AG04449 (cell line): ENCODE measurements at regions not wholly inside any gene's neighbourhood (a gene's known extent, or its start where the extent isn't known, plus 50 kb on each side); places are given as distances from the start of the nearest gene placed in this dataset.

Experiments used
- CTCF ChIA-PET: fragments of 350-600 bp; formaldehyde crosslinking; extraction: SDS; loops from one replicate; lab custom pipeline; 2021; ENCODE audit warnings: antibody characterized with exemption; lab: Yijun Ruan, JAX
- POLR2A ChIA-PET: fragments of 400-600, 350-600 bp; formaldehyde crosslinking; extraction: SDS; loops from one replicate; lab custom pipeline; 2020; ENCODE audit warnings: antibody characterized with exemption, inconsistent platforms; lab: Yijun Ruan, JAX
- DNase-seq: peaks from one replicate; pipeline ENCODE4 v3.0.0-alpha.2; 2010; ENCODE audit warnings: low read depth, low spot score
- H3K4me3 ChIP-seq: 2 replicates; pipeline ENCODE4 v1.5.1; 2011; ENCODE audit warnings: low read depth, mild to moderate bottlenecking, control low read depth, low read length
- TF ChIP-seq, protein P1 (sequence below): IDR thresholded peaks from one replicate; pipeline ENCODE4 v1.5.1; 2011; ENCODE audit warnings: mild to moderate bottlenecking, moderate library complexity, low read length, control low read depth, inconsistent platforms; ENCODE audit not compliant: insufficient read depth; ENCODE audit errors: missing control alignments

DNA sequence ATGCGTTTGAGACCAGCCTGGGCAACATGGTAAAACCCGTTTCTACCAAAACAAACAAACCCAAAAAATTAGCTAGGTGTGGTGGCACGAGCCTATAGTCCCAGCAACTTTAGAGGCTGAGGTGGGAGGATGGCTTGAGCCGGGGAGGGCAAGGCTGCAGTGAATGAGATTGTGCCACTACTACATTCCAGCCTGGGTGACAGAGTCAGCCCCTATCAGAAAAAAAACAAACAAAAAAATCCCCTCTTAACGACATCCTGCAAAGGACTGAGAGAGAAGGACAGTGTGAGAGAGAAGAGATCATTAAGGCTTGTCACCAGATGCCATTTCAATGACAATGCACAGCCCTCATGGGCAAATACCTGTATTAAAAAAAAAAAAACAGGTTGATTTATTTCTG, 266.7 kb upstream of the ATP10A start:
- ChIA-PET CTCF (no interaction called here), POLR2A (no interaction called here)
- TF ChIP-seq, protein P1, sequence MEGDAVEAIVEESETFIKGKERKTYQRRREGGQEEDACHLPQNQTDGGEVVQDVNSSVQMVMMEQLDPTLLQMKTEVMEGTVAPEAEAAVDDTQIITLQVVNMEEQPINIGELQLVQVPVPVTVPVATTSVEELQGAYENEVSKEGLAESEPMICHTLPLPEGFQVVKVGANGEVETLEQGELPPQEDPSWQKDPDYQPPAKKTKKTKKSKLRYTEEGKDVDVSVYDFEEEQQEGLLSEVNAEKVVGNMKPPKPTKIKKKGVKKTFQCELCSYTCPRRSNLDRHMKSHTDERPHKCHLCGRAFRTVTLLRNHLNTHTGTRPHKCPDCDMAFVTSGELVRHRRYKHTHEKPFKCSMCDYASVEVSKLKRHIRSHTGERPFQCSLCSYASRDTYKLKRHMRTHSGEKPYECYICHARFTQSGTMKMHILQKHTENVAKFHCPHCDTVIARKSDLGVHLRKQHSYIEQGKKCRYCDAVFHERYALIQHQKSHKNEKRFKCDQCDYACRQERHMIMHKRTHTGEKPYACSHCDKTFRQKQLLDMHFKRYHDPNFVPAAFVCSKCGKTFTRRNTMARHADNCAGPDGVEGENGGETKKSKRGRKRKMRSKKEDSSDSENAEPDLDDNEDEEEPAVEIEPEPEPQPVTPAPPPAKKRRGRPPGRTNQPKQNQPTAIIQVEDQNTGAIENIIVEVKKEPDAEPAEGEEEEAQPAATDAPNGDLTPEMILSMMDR: no peak
- no peak overlapping the region for H3K4me3 ChIP-seq
- no peak for DNase-seq

DNA sequence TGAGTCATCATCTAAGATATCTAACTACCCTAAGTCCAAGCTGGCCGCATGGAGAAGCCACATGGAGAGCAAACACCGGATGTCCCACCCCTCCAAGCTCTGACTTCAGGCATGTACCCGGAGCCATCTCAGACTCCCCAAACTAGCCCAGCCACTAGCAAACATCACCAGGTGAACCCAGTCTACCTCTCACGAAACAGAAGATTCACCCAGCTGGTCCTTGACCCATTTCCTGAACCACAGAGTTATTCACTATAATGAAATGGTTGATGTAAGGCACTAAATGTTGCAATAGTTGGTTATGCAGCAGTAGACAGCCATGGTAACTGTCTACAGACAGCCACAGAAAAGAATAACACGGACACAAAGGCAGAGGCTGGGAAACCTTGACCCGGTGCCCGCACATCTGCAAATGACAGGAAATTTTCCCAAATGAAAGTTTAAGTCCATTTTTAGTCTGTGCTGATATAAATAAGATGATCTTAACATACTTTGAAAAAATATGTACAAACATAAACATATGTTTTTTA, 265.5 kb upstream of the ATP10A start:
- TF ChIP-seq, protein P1: no peak
- ChIA-PET CTCF (no interaction called here), POLR2A (interaction anchor here (0.6 kb wide), 1 partner anchor 171 kb away, joined by 3 read pairs; no protein-coding TSS in a partner anchor)
- no peak for DNase-seq
- no peak overlapping the region for H3K4me3 ChIP-seq

DNA sequence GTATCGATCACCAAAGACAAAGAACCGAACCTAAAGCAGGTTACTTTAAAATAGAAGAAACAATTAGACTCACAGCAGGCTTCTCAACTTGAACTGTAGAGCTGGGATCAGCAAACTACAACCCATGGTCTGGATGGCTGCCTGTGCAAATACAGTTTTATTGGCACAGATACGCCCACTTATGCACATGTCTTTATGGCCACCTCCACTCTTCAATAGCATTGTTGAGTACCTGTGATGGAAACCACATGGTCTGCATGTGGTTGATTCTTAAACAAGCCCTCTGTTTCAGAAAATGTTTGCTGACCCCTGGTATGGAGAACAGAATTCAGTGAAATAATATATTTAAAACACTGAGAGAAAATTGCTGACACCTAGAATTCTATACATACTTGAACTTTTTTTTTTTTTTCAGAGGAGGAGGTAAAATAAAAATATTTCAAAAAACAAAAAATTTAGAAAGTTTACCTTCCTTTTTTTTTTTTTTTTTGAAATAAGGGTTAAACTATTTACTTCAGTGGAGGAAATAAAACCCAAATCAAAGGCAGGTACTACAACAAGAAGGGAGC, 263.8 kb upstream of the ATP10A start:
- ChIA-PET CTCF (no interaction called here), POLR2A (no interaction called here)
- TF ChIP-seq, protein P1: no peak
- no peak overlapping the region for H3K4me3 ChIP-seq
- no peak for DNase-seq

DNA sequence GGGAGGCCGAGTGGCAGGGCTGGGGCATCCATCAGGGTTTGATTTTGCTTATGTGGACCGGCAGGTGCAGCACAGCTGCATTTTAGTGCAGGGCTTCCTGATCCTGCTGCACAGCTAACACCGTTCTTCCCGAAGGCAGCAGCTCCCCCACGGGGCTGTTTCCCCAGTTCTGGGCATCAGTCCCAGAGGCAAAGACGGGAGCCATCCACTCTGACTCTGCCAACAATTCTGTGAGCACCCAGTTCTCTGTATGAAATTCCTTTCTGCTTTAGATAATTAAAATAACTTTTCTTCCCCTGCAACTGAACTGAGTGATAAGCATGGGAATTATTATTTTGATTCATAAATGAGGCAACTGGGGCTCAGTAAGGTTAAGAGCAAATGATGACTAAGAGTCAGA, 262.9 kb upstream of the ATP10A start:
- no peak for DNase-seq
- TF ChIP-seq, protein P1: no peak
- POLR2A ChIA-PET: no interaction called here
- CTCF ChIA-PET: no interaction called here
- no peak overlapping the region for H3K4me3 ChIP-seq

DNA sequence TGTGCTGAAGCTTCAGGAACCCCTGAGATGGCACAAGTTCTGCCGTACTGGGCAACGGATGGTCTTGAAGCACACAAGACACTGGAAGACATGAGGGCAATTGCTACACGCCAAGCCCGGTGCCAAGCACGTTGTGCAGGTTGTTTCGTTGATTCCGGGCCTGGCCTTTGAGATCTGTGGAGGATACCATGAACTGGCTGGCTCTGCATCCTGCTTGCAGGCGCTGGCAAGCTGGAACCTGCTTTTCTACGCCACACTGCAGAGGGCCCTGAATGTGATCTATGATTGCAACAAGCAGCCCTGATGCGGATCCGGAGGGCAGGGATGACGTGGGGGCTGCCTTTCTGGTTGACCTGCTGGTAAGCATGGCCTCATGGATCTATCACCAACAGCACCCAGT, 262.5 kb upstream of the ATP10A start:
- TF ChIP-seq, protein P1: no peak
- no peak overlapping the region for H3K4me3 ChIP-seq
- DNase-seq: no peak
- ChIA-PET CTCF (no interaction called here), POLR2A (no interaction called here)

DNA sequence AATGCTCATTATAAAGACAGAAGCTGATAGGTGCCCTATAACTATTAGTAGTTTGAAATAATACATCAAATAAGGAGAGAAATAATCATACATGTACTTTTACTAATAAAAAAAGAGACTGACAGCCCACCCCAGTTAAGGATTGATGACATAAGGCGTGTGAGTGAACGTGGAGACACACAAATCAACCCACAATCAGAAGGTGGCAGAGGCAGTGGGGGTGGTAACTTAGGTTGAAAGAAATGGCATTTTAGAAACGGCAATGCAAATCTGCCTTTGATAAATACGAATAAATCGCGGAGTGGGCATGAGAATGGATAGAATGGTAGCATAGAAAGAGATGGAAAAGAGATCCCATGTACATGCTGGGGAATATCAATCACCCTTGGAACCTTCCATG, 256.2 kb upstream of the ATP10A start:
- ChIA-PET CTCF (no interaction called here), POLR2A (no interaction called here)
- H3K4me3 ChIP-seq: no peak overlapping the region
- TF ChIP-seq, protein P1: no peak
- DNase-seq: no peak
